GM19351 (cell line): ENCODE measurements at regions not wholly inside any gene's neighbourhood (a gene's known extent, or its start where the extent isn't known, plus 50 kb on each side); places are given as distances from the start of the nearest gene placed in this dataset.
"Not testable (repeated sequence)": the region's sequence is repeated elsewhere in the genome, so short reads cannot be mapped to it uniquely, and the experiment has no call there.

Experiments
- ATAC-seq: cut with Tn5 transposase; IDR thresholded peaks from one replicate; pipeline ENCODE4 v1.9.1; 2021; ENCODE audit warnings: mild to moderate bottlenecking, moderate library complexity; ENCODE audit not compliant: unreplicated experiment

DNA sequence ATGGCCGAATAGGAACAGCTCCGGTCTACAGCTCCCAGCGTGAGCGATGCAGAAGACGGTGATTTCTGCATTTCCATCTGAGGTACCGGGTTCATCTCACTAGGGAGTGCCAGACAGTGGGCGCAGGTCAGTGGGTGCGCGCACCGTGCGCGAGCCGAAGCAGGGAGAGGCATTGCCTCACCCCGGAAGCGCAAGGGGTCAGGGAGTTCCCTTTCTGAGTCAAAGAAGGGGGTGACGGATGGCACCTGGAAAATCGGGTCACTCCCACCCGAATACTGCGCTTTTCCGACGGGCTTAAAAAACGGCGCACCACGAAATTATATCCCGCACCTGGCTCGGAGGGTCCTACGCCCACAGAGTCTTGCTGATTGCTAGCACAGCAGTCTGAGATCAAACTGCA, 572.8 kb upstream of the AGA start:
- ATAC-seq = not testable (repeated sequence)

DNA sequence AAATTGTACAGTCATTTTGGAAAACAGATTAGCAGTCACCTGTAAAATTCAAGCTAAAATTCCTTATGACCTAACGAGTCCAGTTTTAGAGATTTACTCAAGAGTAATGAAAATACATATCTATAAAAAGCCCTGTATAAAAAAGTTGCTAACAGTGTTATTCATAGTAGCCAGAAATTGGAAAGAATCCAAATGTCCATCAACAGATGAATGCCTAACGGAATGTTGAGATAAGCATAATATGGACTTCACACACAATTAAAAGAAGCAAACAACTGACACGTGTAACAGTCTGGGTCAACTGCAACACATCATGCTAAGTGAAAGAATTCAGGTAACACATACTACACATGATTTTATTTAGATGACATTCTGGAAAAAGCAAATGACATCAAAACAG, 584.8 kb upstream of the AGA start:
- no peak for ATAC-seq

DNA sequence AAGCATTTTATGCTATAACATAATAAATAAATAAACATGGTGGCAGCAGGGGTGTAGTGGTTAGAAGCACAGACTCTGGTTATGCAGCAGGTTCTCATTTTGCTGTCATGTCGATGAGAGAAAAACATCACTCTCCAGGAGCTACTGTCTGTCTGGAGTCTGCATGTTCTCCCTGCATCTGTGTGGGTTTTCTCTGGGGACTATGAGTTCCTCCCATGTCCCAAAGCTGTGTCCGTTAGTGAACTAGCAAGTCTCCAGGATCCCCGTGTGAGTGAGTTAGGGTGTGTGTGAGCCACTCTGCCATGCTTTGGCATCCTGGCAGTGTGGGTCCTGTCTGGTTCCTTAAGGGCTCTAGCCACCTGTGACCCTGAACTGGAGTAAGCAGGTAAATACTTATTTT, 585.6 kb upstream of the AGA start:
- ATAC-seq = no peak

DNA sequence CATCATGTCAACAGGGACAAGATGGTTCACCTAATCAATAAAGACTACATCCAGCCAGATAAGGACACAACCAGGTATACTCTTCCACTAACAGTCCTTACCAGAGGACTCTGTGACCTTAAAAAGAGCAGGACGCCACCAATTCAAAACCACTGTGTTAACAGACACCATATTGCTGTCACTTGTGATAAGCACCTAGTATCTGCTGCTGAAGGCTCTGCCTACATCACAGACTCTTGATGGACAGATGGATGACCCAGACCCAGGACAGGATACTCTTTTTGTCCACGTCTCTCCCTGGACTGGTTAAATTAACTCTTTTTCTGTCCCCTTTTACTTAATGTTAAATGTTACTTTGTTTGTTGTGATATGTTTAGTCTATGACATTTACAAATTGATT, 586.2 kb upstream of the AGA start:
- ATAC-seq = no peak

DNA sequence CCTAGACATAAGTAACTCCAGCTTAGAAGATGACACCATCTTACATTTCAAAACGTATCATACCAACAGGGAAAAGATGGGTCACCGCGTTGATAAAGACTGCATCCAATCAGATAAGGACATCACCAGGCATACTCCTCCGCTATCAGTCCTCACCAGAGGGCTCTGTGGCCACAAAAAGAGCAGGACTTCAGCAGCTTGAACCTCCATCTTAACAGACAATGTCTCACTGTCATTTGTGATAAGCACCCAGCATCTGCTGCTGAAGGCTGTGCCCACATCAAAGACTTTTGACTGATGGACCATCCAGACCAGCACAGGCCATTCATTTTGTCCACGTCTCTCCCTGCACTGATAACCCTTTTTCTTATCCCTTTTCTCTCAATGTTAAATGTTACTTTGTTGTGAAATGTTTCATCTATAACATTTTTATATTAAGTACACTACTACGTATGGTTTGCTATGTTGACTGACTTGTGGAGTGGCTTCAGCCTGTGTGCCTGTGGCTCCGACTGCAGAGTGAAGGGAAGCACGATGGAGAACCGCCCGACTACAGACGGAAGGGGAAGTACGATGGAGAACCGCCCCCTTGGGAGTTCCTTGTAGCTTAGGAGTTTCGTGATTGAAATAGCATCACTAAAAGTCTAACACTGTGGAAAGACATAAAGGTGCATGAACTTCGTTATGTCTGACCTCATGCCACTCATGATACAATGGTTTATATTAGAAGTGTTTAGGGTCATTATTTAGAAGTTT, 595.4 kb upstream of the AGA start:
- ATAC-seq = no peak

GRCh38 chr4:178056996-178057395, 614.8 kb upstream of the AGA start:
- ATAC-seq = no peak

- ATAC-seq = no peak
These were observed 621.3 kb upstream of the AGA start for GRCh38 chr4:178063568-178063967.

DNA sequence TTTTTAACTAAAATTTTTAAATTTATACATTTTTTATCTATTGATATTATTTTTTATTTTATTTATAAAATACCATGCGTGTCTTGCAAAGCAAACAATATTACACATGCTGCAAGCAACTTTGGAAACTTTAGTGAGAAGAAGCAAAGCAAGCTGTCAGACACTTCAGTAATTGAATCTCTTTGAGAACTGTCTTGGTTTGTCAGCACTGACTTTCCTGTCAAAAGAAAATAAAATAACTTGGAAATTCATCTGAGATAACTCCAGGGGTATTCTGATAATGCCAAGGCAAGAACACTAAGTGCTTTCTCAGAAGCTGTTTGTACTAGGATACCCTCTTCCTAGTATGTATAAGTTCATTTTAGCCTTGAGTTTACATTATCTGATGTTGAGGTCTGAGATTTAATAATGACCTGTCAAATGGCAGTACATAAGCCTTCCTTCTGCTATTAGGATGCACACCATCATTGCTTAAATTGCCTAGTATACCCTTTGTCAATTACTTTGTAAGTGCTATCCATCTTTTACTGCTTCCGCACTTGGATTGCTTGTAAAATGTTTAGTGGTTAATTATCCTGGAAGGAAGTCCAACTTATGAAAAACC, 624.2 kb upstream of the AGA start:
- ATAC-seq = no peak

GRCh38 chr4:178068136-178068535, 625.9 kb upstream of the AGA start:
- ATAC-seq = no peak

GRCh38 chr4:178070163-178070562, 627.9 kb upstream of the AGA start:
- ATAC-seq = no peak

DNA sequence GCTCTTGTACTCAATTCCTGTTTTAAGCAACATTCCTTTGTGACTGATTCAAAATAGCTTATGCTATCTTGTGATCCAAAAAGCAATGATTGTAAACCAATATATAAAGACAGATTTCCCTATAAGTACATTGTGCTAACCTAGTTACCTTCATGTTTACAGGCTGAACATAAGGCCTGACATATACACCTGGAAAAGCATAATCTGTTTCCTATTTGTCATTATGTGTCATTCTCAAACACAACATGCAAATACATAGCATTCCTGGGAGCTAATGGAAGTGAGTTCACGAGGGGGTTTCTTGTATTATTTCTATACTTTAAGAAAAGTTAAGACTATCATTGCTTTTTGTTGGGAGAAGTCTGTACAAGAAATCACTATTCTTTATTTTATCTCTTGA, 638.1 kb upstream of the AGA start:
- no peak for ATAC-seq

GRCh38 chr4:178081176-178081575, 638.9 kb upstream of the AGA start:
- no peak for ATAC-seq

- ATAC-seq = no peak
These were observed 639.7 kb upstream of the AGA start for GRCh38 chr4:178081896-178082295.

DNA sequence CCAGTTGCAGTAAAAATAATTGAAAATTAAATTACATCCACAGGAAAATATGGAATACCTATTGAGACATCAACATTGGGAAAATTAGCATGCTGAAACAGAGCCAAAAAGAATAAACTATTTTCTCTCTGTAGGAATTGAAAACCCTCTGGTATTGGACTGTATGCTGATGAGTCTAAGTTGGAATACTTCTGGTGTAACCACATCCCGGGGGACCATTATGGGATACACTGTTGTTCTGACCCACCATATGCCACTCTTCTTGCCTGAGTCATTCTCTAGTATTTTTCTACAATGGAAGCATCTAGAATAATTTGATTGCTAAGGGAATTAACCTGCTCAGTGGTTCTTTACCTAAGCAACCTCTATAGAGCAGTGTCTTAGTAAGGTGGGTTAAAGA, 640.7 kb upstream of the AGA start:
- no peak for ATAC-seq

GRCh38 chr4:178083968-178084367, 641.7 kb upstream of the AGA start:
- no peak for ATAC-seq

DNA sequence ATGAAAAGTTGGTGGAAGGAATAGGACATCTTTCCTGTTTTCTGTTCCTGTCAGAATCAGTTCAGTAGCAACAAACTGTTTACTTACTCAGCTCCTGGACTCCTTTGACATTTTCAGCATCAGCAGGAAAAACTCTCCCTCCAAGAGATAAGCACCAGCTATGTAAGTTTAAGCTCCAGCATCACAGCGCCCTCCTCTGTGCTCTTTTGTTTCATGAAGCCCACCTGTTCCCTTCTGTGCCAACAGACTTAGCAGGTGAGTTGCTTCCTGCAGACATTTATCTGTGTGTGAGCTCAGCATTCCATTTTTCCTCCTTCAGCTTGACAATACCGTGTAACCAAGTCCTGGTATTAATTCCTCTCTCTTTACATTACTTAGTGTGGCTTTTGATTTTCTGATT, 644.1 kb upstream of the AGA start:
- ATAC-seq = no peak

- ATAC-seq = no peak
These were observed 648.6 kb upstream of the AGA start for GRCh38 chr4:178090640-178091411.

GRCh38 chr4:178102139-178102538, 659.9 kb upstream of the AGA start:
- no peak for ATAC-seq

GRCh38 chr4:178105242-178105641, 663.0 kb upstream of the AGA start:
- no peak for ATAC-seq

DNA sequence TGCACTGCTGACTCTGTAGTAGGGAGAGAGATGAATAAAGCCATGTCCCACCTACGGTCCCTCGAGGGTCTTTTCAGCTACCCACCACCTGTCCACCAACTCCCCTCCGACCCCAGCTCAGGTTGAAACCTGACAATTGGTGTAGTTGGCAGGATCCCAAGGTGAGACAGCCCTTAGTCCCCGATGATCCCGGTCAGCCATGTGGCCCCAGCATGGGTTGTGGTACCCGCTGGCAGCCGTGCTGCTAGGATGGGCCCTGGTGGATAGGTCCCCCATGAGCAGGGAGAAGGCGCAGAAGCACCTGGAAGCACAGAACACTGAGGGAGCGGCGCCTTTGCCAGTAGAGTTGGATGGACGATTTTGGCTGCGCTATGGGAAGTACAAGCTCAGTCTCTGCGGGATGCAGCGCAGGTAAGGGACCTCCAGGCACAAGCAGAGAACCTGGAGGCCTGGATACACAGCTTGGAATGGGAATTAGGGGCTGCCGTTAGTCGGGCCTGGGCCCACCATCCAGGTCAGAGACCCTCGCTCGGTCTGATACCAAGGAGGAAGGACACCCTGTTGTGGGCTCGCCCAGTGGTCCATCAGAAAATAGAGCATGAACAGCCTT, 694.6 kb upstream of the AGA start:
- ATAC-seq = no peak

GRCh38 chr4:178137732-178138471, 695.7 kb upstream of the AGA start:
- no peak for ATAC-seq
